Amniotic epithelial cell (primary cell): ENCODE measurements at regions not wholly inside any gene's neighbourhood (a gene's known extent, or its start where the extent isn't known, plus 50 kb on each side); places are given as distances from the start of the nearest gene placed in this dataset.

Experiments used
- DNase-seq: peaks from one replicate; pipeline ENCODE4 v3.0.0-alpha.2; 2010; ENCODE audit warnings: low read depth

GRCh38 chr2:60051991-60052390 is 501.5 kb downstream of the BCL11A start:
- DNase-seq: no peak

- no peak for DNase-seq
These were observed 505.4 kb downstream of the BCL11A start for GRCh38 chr2:60047944-60048525.

GRCh38 chr2:60047347-60047746 is 506.1 kb downstream of the BCL11A start:
- no peak for DNase-seq

GRCh38 chr2:60046529-60046928 is 506.9 kb downstream of the BCL11A start:
- no peak for DNase-seq

- no peak for DNase-seq
These were observed 508.0 kb downstream of the BCL11A start for GRCh38 chr2:60045456-60045855.

GRCh38 chr2:60044484-60044883 is 509.0 kb downstream of the BCL11A start:
- no peak for DNase-seq

- DNase-seq: no peak
These were observed 511.4 kb downstream of the BCL11A start for GRCh38 chr2:60042023-60042422.

GRCh38 chr2:60033325-60033724 is 520.1 kb downstream of the BCL11A start:
- DNase-seq: no peak

GRCh38 chr2:60029566-60029883 is 523.9 kb downstream of the BCL11A start:
- DNase-seq: no peak

- no peak for DNase-seq
These were observed 524.4 kb downstream of the BCL11A start for GRCh38 chr2:60028849-60029565.

GRCh38 chr2:60025496-60025895 is 528.0 kb downstream of the BCL11A start:
- no peak for DNase-seq

GRCh38 chr2:60023256-60023985 is 530.0 kb downstream of the BCL11A start:
- DNase-seq: no peak

GRCh38 chr2:60007671-60008070 is 545.8 kb downstream of the BCL11A start:
- DNase-seq: no peak

- DNase-seq: no peak
These were observed 550.4 kb downstream of the BCL11A start for GRCh38 chr2:60003076-60003475.

- DNase-seq: no peak
These were observed 551.1 kb downstream of the BCL11A start for GRCh38 chr2:60002183-60002867.

GRCh38 chr2:60000686-60001085 is 552.8 kb downstream of the BCL11A start:
- DNase-seq: no peak

GRCh38 chr2:59998324-59998723 is 555.1 kb downstream of the BCL11A start:
- no peak for DNase-seq

GRCh38 chr2:59997371-59997770 is 556.1 kb downstream of the BCL11A start:
- DNase-seq: no peak

GRCh38 chr2:59996855-59997254 is 556.6 kb downstream of the BCL11A start:
- no peak for DNase-seq

GRCh38 chr2:59993726-59994125 is 559.7 kb downstream of the BCL11A start:
- DNase-seq: no peak

- no peak for DNase-seq
These were observed 565.1 kb downstream of the BCL11A start for GRCh38 chr2:59988341-59988740.

GRCh38 chr2:59986511-59986910 is 566.9 kb downstream of the BCL11A start:
- DNase-seq: no peak

- DNase-seq: no peak
These were observed 567.5 kb downstream of the BCL11A start for GRCh38 chr2:59985923-59986322.
